ENCODE measurements at regions not wholly inside any gene's neighbourhood (a gene's known extent, or its start where the extent isn't known, plus 50 kb on each side); places are given as distances from the start of the nearest gene placed in this dataset.

- TF ChIP-seq CTCF (conservative IDR thresholded peaks at IDR 0.05 in 1 of 2, IDR thresholded peaks at IDR 0.05 in 1 of 2; ENCODE audit: extremely low read depth in 1 of 2, insufficient read depth in 1 of 2, low read depth in 1 of 2, low read length in 2 of 2) = no peak
- TF ChIP-seq EZH2 (IDR thresholded peaks at IDR 0.05; ENCODE audit: borderline replicate concordance, low read length) = no peak
These were observed 75.8 kb upstream of the PIK3C3 start for GRCh38 chr18:41879256-41879655.
